ENCODE measurements at regions not wholly inside any gene's neighbourhood (a gene's known extent, or its start where the extent isn't known, plus 50 kb on each side); places are given as distances from the start of the nearest gene placed in this dataset.

- Histone ChIP-seq H3K27ac (no peak overlapping the region), H3K27me3 (no peaks in the 10 kb centered on the region), H3K4me3 (no peak overlapping the region), H3K4me1 (no peaks in the 10 kb centered on the region), H3K36me3 (no peaks in the 10 kb centered on the region), H3K9me3 (peaks cover 0 to 11% of the 10 kb centered on the region in 2 donors)
- intact Hi-C loops (cut with DNase I; ENCODE audit: low total_unique reads), result no loop called here
- no peak for DNase-seq (ENCODE audit: low spot score in 2 of 2)
- no peak for TF ChIP-seq POLR2A (IDR thresholded peaks at IDR 0.05)
Measured at GRCh38 chr5:85921590-85921989, 696.2 kb upstream of the COX7C start.

- no peak for DNase-seq (ENCODE audit: low spot score in 2 of 2)
- intact Hi-C loops (cut with DNase I; ENCODE audit: low total_unique reads), result no loop called here
- TF ChIP-seq POLR2A (IDR thresholded peaks at IDR 0.05), result no peak
Measured at GRCh38 chr5:85927632-85928031, 690.1 kb upstream of the COX7C start.

GRCh38 chr5:85929713-85930112 lies 688.0 kb upstream of the COX7C start:
- H3K36me3 ChIP-seq, result no peaks in the 10 kb centered on the region
- H3K9me3 ChIP-seq, result peaks cover 0 to 14% of the 10 kb centered on the region in 2 donors
- H3K27ac ChIP-seq, result no peak overlapping the region
- TF ChIP-seq POLR2A (IDR thresholded peaks at IDR 0.05), result no peak
- TF ChIP-seq CTCF (IDR thresholded peaks at IDR 0.05), result no peak
- TF ChIP-seq POLR2AphosphoS5 (IDR thresholded peaks at IDR 0.05), result no peak
- no peaks in the 10 kb centered on the region for H3K4me1 ChIP-seq
- H3K4me3 ChIP-seq, result no peak overlapping the region
- no peaks in the 10 kb centered on the region for H3K27me3 ChIP-seq
- intact Hi-C loops (cut with DNase I; ENCODE audit: low total_unique reads), result no loop called here
- DNase-seq (ENCODE audit: low spot score in 2 of 2), result no peak

More at GRCh38 chr5:85927632-85928031, 690.1 kb upstream of the COX7C start:
- Histone ChIP-seq H3K4me1 (no peaks in the 10 kb centered on the region), H3K36me3 (no peaks in the 10 kb centered on the region), H3K27ac (no peak overlapping the region), H3K9me3 (peaks cover 0 to 14% of the 10 kb centered on the region in 2 donors), H3K27me3 (no peaks in the 10 kb centered on the region), H3K4me3 (no peak overlapping the region)

GRCh38 chr5:85931220-85931619 lies 686.5 kb upstream of the COX7C start:
- no peak for DNase-seq (ENCODE audit: low spot score in 2 of 2)
- Histone ChIP-seq H3K27me3 (no peaks in the 10 kb centered on the region), H3K9me3 (peaks cover 0 to 7% of the 10 kb centered on the region in 2 donors), H3K36me3 (no peaks in the 10 kb centered on the region), H3K27ac (no peak overlapping the region), H3K4me1 (no peaks in the 10 kb centered on the region), H3K4me3 (no peak overlapping the region)
- intact Hi-C loops (cut with DNase I; ENCODE audit: low total_unique reads), result no loop called here
- no peak for TF ChIP-seq CTCF (IDR thresholded peaks at IDR 0.05)
- no peak for TF ChIP-seq POLR2AphosphoS5 (IDR thresholded peaks at IDR 0.05)
- TF ChIP-seq POLR2A (IDR thresholded peaks at IDR 0.05), result no peak

- Histone ChIP-seq H3K27me3 (no peaks in the 10 kb centered on the region), H3K4me3 (no peak overlapping the region), H3K27ac (no peak overlapping the region), H3K36me3 (no peaks in the 10 kb centered on the region), H3K9me3 (peaks cover 0 to 13% of the 10 kb centered on the region in 2 donors), H3K4me1 (no peaks in the 10 kb centered on the region)
- no peak for DNase-seq (ENCODE audit: low spot score in 2 of 2)
- no peak for TF ChIP-seq POLR2A (IDR thresholded peaks at IDR 0.05)
- no peak for TF ChIP-seq CTCF (IDR thresholded peaks at IDR 0.05)
- TF ChIP-seq POLR2AphosphoS5 (IDR thresholded peaks at IDR 0.05), result no peak
- intact Hi-C loops (cut with DNase I; ENCODE audit: low total_unique reads), result no loop called here
Measured at GRCh38 chr5:85938201-85938600, 679.5 kb upstream of the COX7C start.

- Histone ChIP-seq H3K4me1 (no peaks in the 10 kb centered on the region), H3K36me3 (no peaks in the 10 kb centered on the region), H3K27ac (no peak overlapping the region), H3K9me3 (peaks cover 0 to 18% of the 10 kb centered on the region in 2 donors), H3K27me3 (no peaks in the 10 kb centered on the region), H3K4me3 (no peak overlapping the region)
- intact Hi-C loops (cut with DNase I; ENCODE audit: low total_unique reads), result no loop called here
- TF ChIP-seq POLR2AphosphoS5 (IDR thresholded peaks at IDR 0.05), result no peak
- TF ChIP-seq POLR2A (IDR thresholded peaks at IDR 0.05), result no peak
- no peak for TF ChIP-seq CTCF (IDR thresholded peaks at IDR 0.05)
- no peak for DNase-seq (ENCODE audit: low spot score in 2 of 2)
Measured at GRCh38 chr5:85951707-85952210, 666.0 kb upstream of the COX7C start.
